H9 (cell line): ENCODE measurements at regions not wholly inside any gene's neighbourhood (a gene's known extent, or its start where the extent isn't known, plus 50 kb on each side); places are given as distances from the start of the nearest gene placed in this dataset.

Experiments
- DNase-seq: peaks from one replicate; pipeline ENCODE4 v3.0.0-alpha.2; 2017
- H2AFZ ChIP-seq: one replicate; pipeline ENCODE4 v1.6.1; 2013; ENCODE audit warnings: mild to moderate bottlenecking, low read length, control low read depth, moderate library complexity
- H2AK5ac ChIP-seq: 2 replicates; pipeline ENCODE4 v1.6.1; 2013; ENCODE audit warnings: low read length, control low read depth, mixed read lengths; ENCODE audit not compliant: insufficient read length
- H2BK120ac ChIP-seq: one replicate; pipeline ENCODE4 v1.6.1; 2013; ENCODE audit warnings: low read depth, mild to moderate bottlenecking, low read length, control low read depth, inconsistent platforms; ENCODE audit not compliant: poor library complexity, severe bottlenecking
- H2BK12ac ChIP-seq: 2 replicates; pipeline ENCODE4 v1.6.1; 2013; ENCODE audit warnings: low read length, control low read depth, mixed read lengths, low read depth; ENCODE audit not compliant: insufficient read length
- H2BK15ac ChIP-seq: 2 replicates; pipeline ENCODE4 v1.6.1; 2013; ENCODE audit warnings: low read depth, low read length, control low read depth
- H2BK20ac ChIP-seq: one replicate; pipeline ENCODE4 v1.6.1; 2013; ENCODE audit warnings: low read depth, mild to moderate bottlenecking, low read length, control low read depth, inconsistent platforms; ENCODE audit not compliant: poor library complexity, severe bottlenecking
- H2BK5ac ChIP-seq: 2 replicates; pipeline ENCODE4 v1.6.1; 2013; ENCODE audit warnings: low read length, control low read depth, mixed read lengths; ENCODE audit not compliant: insufficient read length
- H3K14ac ChIP-seq: 2 replicates; pipeline ENCODE4 v1.6.1; 2013; ENCODE audit warnings: low read length, control low read depth; ENCODE audit not compliant: insufficient read depth
- H3K18ac ChIP-seq: 2 replicates; pipeline ENCODE4 v1.6.1; 2013; ENCODE audit warnings: low read depth, mild to moderate bottlenecking, mixed read lengths, low read length, control low read depth; ENCODE audit not compliant: insufficient read length
- H3K23ac ChIP-seq: 2 replicates; pipeline ENCODE4 v1.6.1; 2013; ENCODE audit warnings: low read length, control low read depth, mixed read lengths, low read depth; ENCODE audit not compliant: insufficient read length
- H3K23me2 ChIP-seq: 2 replicates; pipeline ENCODE4 v1.6.1; 2013; ENCODE audit warnings: low read depth, mild to moderate bottlenecking, mixed read lengths, low read length, control low read depth; ENCODE audit not compliant: insufficient read length, poor library complexity, severe bottlenecking
- H3K27ac ChIP-seq: 2 replicates; pipeline ENCODE4 v1.5.1; 2013; ENCODE audit warnings: low read length, control low read depth, mixed read lengths, low read depth; ENCODE audit not compliant: insufficient read length
- H3K27me3 ChIP-seq: 2 replicates; pipeline ENCODE4 v1.6.1; 2013; ENCODE audit warnings: low read length, control low read depth, inconsistent platforms; ENCODE audit not compliant: insufficient read depth
- H3K4ac ChIP-seq: 2 replicates; pipeline ENCODE4 v1.6.1; 2013; ENCODE audit warnings: low read depth, mild to moderate bottlenecking, control low read depth, inconsistent platforms, low read length, moderate library complexity
- H3K4me1 ChIP-seq: 2 replicates; pipeline ENCODE4 v1.6.1; 2013; ENCODE audit warnings: low read length, control low read depth, inconsistent platforms; ENCODE audit not compliant: insufficient read depth
- H3K4me2 ChIP-seq: 2 replicates; pipeline ENCODE4 v1.6.1; 2013; ENCODE audit warnings: low read length, control low read depth, mixed read lengths; ENCODE audit not compliant: insufficient read length, insufficient read depth
- H3K56ac ChIP-seq: 2 replicates; pipeline ENCODE4 v1.6.1; 2013; ENCODE audit warnings: low read depth, mild to moderate bottlenecking, mixed read lengths, low read length, control low read depth; ENCODE audit not compliant: insufficient read length
- H3K79me1 ChIP-seq: 2 replicates; pipeline ENCODE4 v1.6.1; 2013; ENCODE audit warnings: low read depth, mild to moderate bottlenecking, moderate library complexity, low read length, control low read depth, inconsistent platforms; ENCODE audit not compliant: insufficient read depth, poor library complexity, severe bottlenecking
- H3K79me2 ChIP-seq: 2 replicates; pipeline ENCODE4 v1.6.1; 2013; ENCODE audit warnings: low read length, control low read depth, inconsistent platforms; ENCODE audit not compliant: insufficient read depth
- H3K9ac ChIP-seq: 2 replicates; pipeline ENCODE4 v1.6.1; 2013; ENCODE audit warnings: low read length, control low read depth, mixed read lengths; ENCODE audit not compliant: insufficient read length; ENCODE audit errors: extremely low read depth
- H3K9me3 ChIP-seq: one replicate; pipeline ENCODE4 v1.6.1; 2013; ENCODE audit warnings: low read depth, low read length, inconsistent platforms; ENCODE audit not compliant: control insufficient read depth
- H3T11ph ChIP-seq: one replicate; pipeline ENCODE4 v1.6.1; 2013; ENCODE audit warnings: mild to moderate bottlenecking, low read length, control low read depth, inconsistent platforms
- H4K20me1 ChIP-seq: one replicate; pipeline ENCODE4 v1.6.1; 2013; ENCODE audit not compliant: control insufficient read depth, insufficient read length, insufficient read depth
- H4K5ac ChIP-seq: 2 replicates; pipeline ENCODE4 v1.6.1; 2013; ENCODE audit warnings: low read depth, mild to moderate bottlenecking, mixed read lengths, low read length, control low read depth; ENCODE audit not compliant: insufficient read length
- H4K8ac ChIP-seq: replicated peaks from 2 replicates; pipeline ENCODE4 v1.6.1; 2013; ENCODE audit warnings: low read length, control low read depth, mixed read lengths, low read depth; ENCODE audit not compliant: insufficient read length
- H4K91ac ChIP-seq: 2 replicates; pipeline ENCODE4 v1.6.1; 2013; ENCODE audit warnings: low read depth, mild to moderate bottlenecking, moderate library complexity, mixed read lengths, low read length, control low read depth; ENCODE audit not compliant: insufficient read length
- H3K27ac Mint-ChIP-seq, 3 experiments: 2 replicates in 2 of 3; 3 replicates in 1 of 3; pipeline ENCODE4 v1.8.0; 2020 to 2021; ENCODE audit warnings: mixed read lengths in 3 of 3, mild to moderate bottlenecking in 1 of 3, moderate library complexity in 1 of 3
- H3K27me3 Mint-ChIP-seq: 2 replicates; pipeline ENCODE4 v1.8.0; 2021; ENCODE audit warnings: low read depth, mild to moderate bottlenecking, moderate library complexity, mixed read lengths
- H3K36me3 Mint-ChIP-seq, 3 experiments: 2 replicates in 2 of 3; 3 replicates in 1 of 3; pipeline ENCODE4 v1.8.0; 2020 to 2021; ENCODE audit warnings: low read depth in 3 of 3, mixed read lengths in 3 of 3; ENCODE audit not compliant: insufficient read depth in 1 of 3
- H3K4me1 Mint-ChIP-seq, 2 experiments: 2 replicates each; pipeline ENCODE4 v1.8.0; 2020; ENCODE audit warnings: mixed read lengths in 2 of 2
- H3K4me3 Mint-ChIP-seq, 2 experiments: 2 replicates in 1 of 2; 3 replicates in 1 of 2; pipeline ENCODE4 v1.8.0; 2020 to 2021; ENCODE audit warnings: mild to moderate bottlenecking in 2 of 2, mixed read lengths in 2 of 2, moderate library complexity in 1 of 2
- H3K9me3 Mint-ChIP-seq, 2 experiments: 2 replicates in 1 of 2; 3 replicates in 1 of 2; pipeline ENCODE4 v1.8.0; 2020; ENCODE audit warnings: mild to moderate bottlenecking in 2 of 2, mixed read lengths in 2 of 2, moderate library complexity in 1 of 2
- WGBS: extraction: QIAGEN DNeasy Blood & Tissue Kit; methylation state at CpG from one replicate; pipeline ENCODE4 v1.1.7; 2013; ENCODE audit warnings: missing lambda C conversion rate, low lambda C conversion rate, mixed read lengths; ENCODE audit not compliant: insufficient read length; ENCODE audit errors: extremely low coverage; 5-methylcytosine and 5-hydroxymethylcytosine counted together
- TF ChIP-seq, protein P1 (sequence below): fragments of 200-600 bp; sonication (generic); conservative IDR thresholded peaks from 3 replicates; pipeline ENCODE4 v1.8.0; 2021; ENCODE audit warnings: antibody characterized with exemption, mild to moderate bottlenecking

DNA sequence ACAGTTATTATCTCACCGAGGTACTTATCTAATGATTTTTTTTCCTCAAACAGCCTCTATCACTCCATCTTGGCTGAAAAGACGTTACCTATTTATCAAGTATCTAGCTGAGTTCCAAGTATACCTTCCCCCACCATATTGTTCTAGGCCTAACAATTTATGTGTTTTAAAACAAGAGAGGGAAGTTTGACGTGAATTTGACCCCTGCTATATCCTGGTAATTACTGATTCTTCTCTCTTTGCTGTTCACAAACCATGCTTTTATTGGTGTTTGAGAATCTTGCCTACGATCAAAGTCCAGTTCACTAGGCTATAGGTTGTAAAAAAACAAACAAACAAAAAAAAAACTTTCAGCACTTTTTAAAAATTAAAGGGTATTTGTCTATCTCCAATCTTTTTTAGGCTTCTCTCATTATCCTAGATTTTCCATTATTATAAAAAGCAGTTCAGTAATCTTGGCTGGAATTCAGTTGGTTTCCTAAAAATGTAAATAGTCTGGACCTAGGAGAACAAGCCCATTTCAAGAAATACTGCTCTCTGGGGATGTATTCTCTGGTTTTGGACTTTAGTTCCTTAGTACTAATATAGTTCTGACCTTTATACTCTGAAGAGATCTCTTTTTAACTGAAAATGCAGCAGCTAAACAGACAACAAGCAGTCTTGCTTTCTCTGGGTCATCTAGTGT lies 505.4 kb downstream of the CPS1 start:
- no peak for DNase-seq
- no peak overlapping the region for H3K27ac ChIP-seq
- no peak overlapping the region for H2BK15ac ChIP-seq
- no peak overlapping the region for H3K23ac ChIP-seq
- no peaks in the 10 kb centered on the region for H3K79me2 ChIP-seq
- no peaks in the 10 kb centered on the region for H4K20me1 ChIP-seq
- no peaks in the 10 kb centered on the region for H3K9me3 ChIP-seq
- H2AK5ac ChIP-seq = no peak overlapping the region
- no peak overlapping the region for H2AFZ ChIP-seq
- H2BK20ac ChIP-seq = no peak overlapping the region
- Mint-ChIP-seq H3K4me1 (no peaks in the 10 kb centered on the region), H3K4me3 (no peak overlapping the region), H3K9me3 (no peaks in the 10 kb centered on the region), H3K27me3 (no peaks in the 10 kb centered on the region), H3K36me3 (no peaks in the 10 kb centered on the region), H3K27ac (no peak overlapping the region)
- H3K79me1 ChIP-seq = no peaks in the 10 kb centered on the region
- H3T11ph ChIP-seq = no peak overlapping the region
- WGBS = no CpG with 5 or more reads among the region's 4 CpGs
- H3K4ac ChIP-seq = no peak overlapping the region
- H3K18ac ChIP-seq = no peak overlapping the region
- no peaks in the 10 kb centered on the region for H3K4me1 ChIP-seq
- H4K8ac ChIP-seq = no peak overlapping the region
- H2BK5ac ChIP-seq = no peak overlapping the region
- no peak overlapping the region for H4K5ac ChIP-seq
- H2BK12ac ChIP-seq = no peak overlapping the region
- no peak overlapping the region for H3K56ac ChIP-seq
- no peak overlapping the region for H3K4me2 ChIP-seq
- TF ChIP-seq, protein P1, sequence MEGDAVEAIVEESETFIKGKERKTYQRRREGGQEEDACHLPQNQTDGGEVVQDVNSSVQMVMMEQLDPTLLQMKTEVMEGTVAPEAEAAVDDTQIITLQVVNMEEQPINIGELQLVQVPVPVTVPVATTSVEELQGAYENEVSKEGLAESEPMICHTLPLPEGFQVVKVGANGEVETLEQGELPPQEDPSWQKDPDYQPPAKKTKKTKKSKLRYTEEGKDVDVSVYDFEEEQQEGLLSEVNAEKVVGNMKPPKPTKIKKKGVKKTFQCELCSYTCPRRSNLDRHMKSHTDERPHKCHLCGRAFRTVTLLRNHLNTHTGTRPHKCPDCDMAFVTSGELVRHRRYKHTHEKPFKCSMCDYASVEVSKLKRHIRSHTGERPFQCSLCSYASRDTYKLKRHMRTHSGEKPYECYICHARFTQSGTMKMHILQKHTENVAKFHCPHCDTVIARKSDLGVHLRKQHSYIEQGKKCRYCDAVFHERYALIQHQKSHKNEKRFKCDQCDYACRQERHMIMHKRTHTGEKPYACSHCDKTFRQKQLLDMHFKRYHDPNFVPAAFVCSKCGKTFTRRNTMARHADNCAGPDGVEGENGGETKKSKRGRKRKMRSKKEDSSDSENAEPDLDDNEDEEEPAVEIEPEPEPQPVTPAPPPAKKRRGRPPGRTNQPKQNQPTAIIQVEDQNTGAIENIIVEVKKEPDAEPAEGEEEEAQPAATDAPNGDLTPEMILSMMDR = no peak
- H4K91ac ChIP-seq = no peak overlapping the region
- no peaks in the 10 kb centered on the region for H3K23me2 ChIP-seq
- H3K9ac ChIP-seq = no peak overlapping the region
- no peak overlapping the region for H3K14ac ChIP-seq
- H2BK120ac ChIP-seq = no peak overlapping the region
- H3K27me3 ChIP-seq = no peaks in the 10 kb centered on the region
